Neural cell (in vitro differentiated cells): ENCODE measurements at regions not wholly inside any gene's neighbourhood (a gene's known extent, or its start where the extent isn't known, plus 50 kb on each side); places are given as distances from the start of the nearest gene placed in this dataset.

ENCODE experiments used
- H2AFZ ChIP-seq: fragments of 200-600, 300-800 bp; sonication (generic), shearing (Covaris generic); 2 replicates; pipeline ENCODE4 v1.6.0; 2014; ENCODE audit warnings: low read depth, mild to moderate bottlenecking, antibody characterized with exemption, low read length, moderate library complexity
- H3F3A ChIP-seq: fragments of 200-600 bp; shearing (Covaris generic); 2 replicates; pipeline ENCODE4 v1.6.1; 2016; ENCODE audit warnings: mild to moderate bottlenecking, moderate library complexity, mixed read lengths, antibody characterized with exemption, low read length; ENCODE audit not compliant: insufficient read depth, poor library complexity, severe bottlenecking
- H3K27ac ChIP-seq: fragments of 200-600, 300-800 bp; sonication (generic), shearing (Covaris generic); 2 replicates; pipeline ENCODE4 v1.5.1; 2014; ENCODE audit warnings: mild to moderate bottlenecking, low read length, moderate library complexity
- H3K27me3 ChIP-seq: fragments of 300-800, 200-600 bp; sonication (generic), shearing (Covaris generic); 2 replicates; pipeline ENCODE4 v1.6.0; 2014; ENCODE audit warnings: mild to moderate bottlenecking, low read depth, low read length, moderate library complexity; ENCODE audit not compliant: insufficient read depth
- H3K36me3 ChIP-seq: fragments of 300-800, 200-600 bp; sonication (generic), shearing (Covaris generic); 2 replicates; pipeline ENCODE4 v1.5.1; 2014; ENCODE audit warnings: mild to moderate bottlenecking, antibody characterized with exemption, low read length, moderate library complexity; ENCODE audit not compliant: insufficient read depth
- H3K4me2 ChIP-seq: fragments of 300-800, 200-600 bp; sonication (generic), shearing (Covaris generic); 2 replicates; pipeline ENCODE4 v1.6.0; 2014; ENCODE audit warnings: mild to moderate bottlenecking, low read length
- H3K4me3 ChIP-seq: fragments of 300-800, 200-600 bp; sonication (generic), shearing (Covaris generic); 2 replicates; pipeline ENCODE4 v1.5.1; 2014; ENCODE audit warnings: mild to moderate bottlenecking, low read length, moderate library complexity
- H3K79me2 ChIP-seq: fragments of 200-600 bp; shearing (Covaris generic); replicated peaks from 2 replicates; pipeline ENCODE4 v1.6.0; 2014; ENCODE audit warnings: mild to moderate bottlenecking, low read length, moderate library complexity; ENCODE audit not compliant: insufficient read depth
- H3K9ac ChIP-seq: fragments of 300-800, 200-600 bp; sonication (generic), shearing (Covaris generic); 2 replicates; pipeline ENCODE4 v1.6.1; 2016; ENCODE audit warnings: mild to moderate bottlenecking, low read length, mixed read lengths
- H3K9me2 ChIP-seq: fragments of 200-600 bp; shearing (Covaris generic); 2 replicates; pipeline ENCODE4 v1.6.1; 2016; ENCODE audit warnings: mild to moderate bottlenecking, low read length, mixed read lengths; ENCODE audit not compliant: insufficient read depth
- H3K9me3 ChIP-seq: fragments of 200-600, 300-800 bp; sonication (generic), shearing (Covaris generic); 2 replicates; pipeline ENCODE4 v1.6.1; 2016; ENCODE audit warnings: mild to moderate bottlenecking, mixed run types, low read length, moderate library complexity, mixed read lengths
- H4K20me1 ChIP-seq: fragments of 200-600 bp; shearing (Covaris generic); 2 replicates; pipeline ENCODE4 v1.6.1; 2016; ENCODE audit warnings: mild to moderate bottlenecking, mixed run types; ENCODE audit not compliant: insufficient read depth
- CTCF ChIP-seq: fragments of 450-650 bp; IDR thresholded peaks from 2 replicates; pipeline ENCODE4 v1.5.1; 2014; ENCODE audit warnings: antibody characterized with exemption, mild to moderate bottlenecking, moderate library complexity; ENCODE audit not compliant: poor library complexity, severe bottlenecking
- EP300 ChIP-seq: fragments of 450-650 bp; conservative IDR thresholded peaks from 2 replicates; pipeline ENCODE4 v1.6.1; 2014; ENCODE audit warnings: antibody characterized with exemption, mild to moderate bottlenecking, moderate library complexity; ENCODE audit not compliant: poor library complexity, severe bottlenecking
- EZH2 ChIP-seq: fragments of 200-600, 300-800 bp; shearing (Covaris generic), sonication (generic); IDR thresholded peaks from 2 replicates; pipeline ENCODE4 v1.6.1; 2014; ENCODE audit warnings: antibody characterized with exemption, low read length, borderline replicate concordance, mild to moderate bottlenecking; ENCODE audit not compliant: insufficient read depth, poor library complexity, severe bottlenecking
- MXI1 ChIP-seq: fragments of 450-650 bp; conservative IDR thresholded peaks from 2 replicates; pipeline ENCODE4 v1.6.1; 2014; ENCODE audit warnings: antibody characterized with exemption, mild to moderate bottlenecking; ENCODE audit not compliant: poor library complexity, severe bottlenecking
- POLR2AphosphoS5 ChIP-seq: IDR thresholded peaks from 2 replicates; pipeline ENCODE4 v1.6.1; 2012
- RAD21 ChIP-seq: fragments of 450-650 bp; conservative IDR thresholded peaks from 2 replicates; pipeline ENCODE4 v1.6.1; 2014; ENCODE audit warnings: antibody characterized with exemption, mild to moderate bottlenecking, moderate library complexity
- REST ChIP-seq: IDR thresholded peaks from 2 replicates; pipeline ENCODE4 v1.6.1; 2012; ENCODE audit warnings: borderline replicate concordance
- SMC3 ChIP-seq: fragments of 450-650 bp; conservative IDR thresholded peaks from 2 replicates; pipeline ENCODE4 v1.6.1; 2014; ENCODE audit warnings: antibody characterized with exemption, mild to moderate bottlenecking, moderate library complexity; ENCODE audit not compliant: poor library complexity
- TAF1 ChIP-seq: IDR thresholded peaks from 2 replicates; pipeline ENCODE4 v1.6.1; 2012; ENCODE audit warnings: low read depth

- Histone ChIP-seq H3K36me3 (no peaks in the 10 kb centered on the region), H3K9me3 (no peaks in the 10 kb centered on the region), H2AFZ (no peak overlapping the region), H3K4me3 (no peak overlapping the region), H3K27ac (no peak overlapping the region), H3K9ac (no peak overlapping the region), H3F3A (no peaks in the 10 kb centered on the region), H3K9me2 (no peaks in the 10 kb centered on the region), H3K4me2 (no peak overlapping the region), H4K20me1 (no peaks in the 10 kb centered on the region), H3K79me2 (no peaks in the 10 kb centered on the region), H3K27me3 (no peaks in the 10 kb centered on the region)
- TF ChIP-seq EZH2 (no peak), EP300 (no peak), RAD21 (no peak), MXI1 (no peak), REST (no peak), TAF1 (no peak), CTCF (no peak), SMC3 (no peak), POLR2AphosphoS5 (no peak)
Observed at GRCh38 chr13:91076830-91077229, 270.7 kb upstream of the MIR17HG start.

GRCh38 chr13:91078093-91078679 is 269.3 kb upstream of the MIR17HG start:
- Histone ChIP-seq H3K9ac (no peak overlapping the region), H3K9me2 (no peaks in the 10 kb centered on the region), H4K20me1 (no peaks in the 10 kb centered on the region), H2AFZ (no peak overlapping the region), H3K27ac (no peak overlapping the region), H3F3A (no peaks in the 10 kb centered on the region), H3K79me2 (no peaks in the 10 kb centered on the region), H3K36me3 (no peaks in the 10 kb centered on the region), H3K9me3 (no peaks in the 10 kb centered on the region), H3K4me3 (no peak overlapping the region), H3K4me2 (no peak overlapping the region), H3K27me3 (no peaks in the 10 kb centered on the region)
- TF ChIP-seq CTCF (peak; percentile 32), POLR2AphosphoS5 (no peak), SMC3 (peak; percentile 39)
